Stromal cell of bone marrow (primary cell): ENCODE measurements at regions not wholly inside any gene's neighbourhood (a gene's known extent, or its start where the extent isn't known, plus 50 kb on each side); places are given as distances from the start of the nearest gene placed in this dataset.
"Not testable (repeated sequence)": the region's sequence is repeated elsewhere in the genome, so short reads cannot be mapped to it uniquely, and the experiment has no call there.

Experiments used
- DNase-seq: peaks from one replicate; pipeline ENCODE4 v3.0.0-alpha.2; 2012; ENCODE audit warnings: low read depth

DNA sequence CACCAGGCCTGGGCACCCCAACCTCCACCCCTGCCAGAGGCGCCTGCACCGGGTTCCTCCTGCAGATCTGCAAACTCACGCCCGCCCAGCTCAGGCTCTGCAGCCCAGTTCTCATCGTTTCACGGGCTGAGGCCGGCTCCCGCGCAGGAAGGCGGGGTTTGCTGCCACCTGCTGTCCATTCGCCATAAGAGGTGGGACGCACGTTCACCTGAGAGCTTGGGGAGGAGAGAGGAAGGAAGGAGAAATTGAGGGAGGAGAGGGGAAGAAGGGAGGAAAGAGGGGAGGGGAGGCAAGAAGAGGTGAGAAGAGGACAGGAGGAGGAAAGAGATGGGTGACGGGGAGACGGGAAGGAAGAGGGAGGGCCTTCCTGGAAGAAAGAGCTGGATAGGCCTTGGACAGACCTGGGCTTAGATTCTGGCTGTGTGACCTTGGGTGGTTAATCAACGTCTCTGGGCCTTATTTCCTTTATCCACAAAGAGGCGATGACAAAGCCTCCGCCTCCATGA, 114.5 kb downstream of the ADRA2C start:
- DNase-seq, result peak; percentile 28

DNA sequence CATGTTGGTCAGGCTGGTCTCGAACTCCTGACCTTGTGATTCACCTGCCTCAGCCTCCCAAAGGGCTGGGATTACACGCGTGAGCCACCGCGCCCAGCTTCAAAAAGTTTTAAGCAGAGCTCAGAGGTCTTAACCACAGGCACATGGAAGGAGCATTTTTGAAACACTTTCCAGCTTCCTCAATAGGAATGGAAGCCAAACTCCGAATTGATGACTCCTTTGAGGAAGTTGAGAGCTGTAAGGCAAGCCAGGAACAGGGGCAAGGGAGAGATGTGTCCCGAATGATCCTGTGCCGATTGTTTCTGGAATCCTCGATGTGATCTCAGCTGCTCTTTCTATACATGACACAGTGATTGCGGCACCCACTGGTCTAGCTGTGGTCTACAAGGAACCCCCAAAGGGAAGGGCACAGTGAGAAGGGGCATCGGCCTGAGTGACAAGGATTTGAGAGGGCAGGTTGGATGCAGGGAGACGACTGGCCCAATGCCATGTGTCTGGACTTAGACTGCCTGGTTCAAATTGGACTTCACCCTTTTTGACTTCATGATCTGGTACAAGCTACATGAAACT, 116.2 kb downstream of the ADRA2C start:
- peak; percentile 67 for DNase-seq

DNA sequence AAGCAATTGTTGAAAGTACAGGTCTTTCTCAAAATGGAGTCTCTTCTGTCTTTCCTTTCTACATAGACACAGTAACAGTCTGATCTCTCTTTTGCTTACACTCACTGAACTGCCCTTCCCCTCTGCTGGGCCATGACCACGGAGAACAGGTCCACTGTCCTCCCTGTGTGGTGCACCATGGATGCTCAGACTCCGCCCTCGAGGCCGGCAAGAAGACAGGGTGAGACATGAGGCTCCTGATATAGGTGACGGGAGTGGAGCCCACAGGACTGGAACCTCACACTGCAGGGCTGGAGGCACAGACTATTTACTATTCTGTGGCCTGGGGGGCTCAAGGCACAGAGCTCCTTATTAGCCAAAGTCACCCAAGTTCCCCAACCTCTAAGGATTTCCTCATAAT, 118.1 kb downstream of the ADRA2C start:
- DNase-seq, result not testable (repeated sequence)

DNA sequence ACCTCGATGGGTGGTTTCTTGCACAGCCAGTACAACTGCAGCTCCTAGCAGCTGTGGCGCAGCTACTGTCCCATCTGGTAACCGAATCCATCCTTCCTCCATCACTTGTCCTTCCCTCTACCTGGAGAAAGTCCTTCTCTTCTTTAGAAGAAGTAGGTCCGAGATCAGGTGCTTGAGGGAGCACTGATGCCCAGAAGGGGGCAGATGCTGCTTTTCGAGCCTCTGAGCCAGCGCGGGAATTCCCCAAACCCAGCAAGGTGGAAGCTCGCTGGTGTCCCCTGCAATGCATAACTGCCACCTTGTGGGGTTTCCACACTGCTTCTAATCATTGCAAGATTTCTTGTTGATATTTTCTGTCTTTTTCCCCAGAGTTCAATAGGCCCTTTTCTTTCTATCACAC, 127.4 kb downstream of the ADRA2C start:
- DNase-seq, result not testable (repeated sequence)

DNA sequence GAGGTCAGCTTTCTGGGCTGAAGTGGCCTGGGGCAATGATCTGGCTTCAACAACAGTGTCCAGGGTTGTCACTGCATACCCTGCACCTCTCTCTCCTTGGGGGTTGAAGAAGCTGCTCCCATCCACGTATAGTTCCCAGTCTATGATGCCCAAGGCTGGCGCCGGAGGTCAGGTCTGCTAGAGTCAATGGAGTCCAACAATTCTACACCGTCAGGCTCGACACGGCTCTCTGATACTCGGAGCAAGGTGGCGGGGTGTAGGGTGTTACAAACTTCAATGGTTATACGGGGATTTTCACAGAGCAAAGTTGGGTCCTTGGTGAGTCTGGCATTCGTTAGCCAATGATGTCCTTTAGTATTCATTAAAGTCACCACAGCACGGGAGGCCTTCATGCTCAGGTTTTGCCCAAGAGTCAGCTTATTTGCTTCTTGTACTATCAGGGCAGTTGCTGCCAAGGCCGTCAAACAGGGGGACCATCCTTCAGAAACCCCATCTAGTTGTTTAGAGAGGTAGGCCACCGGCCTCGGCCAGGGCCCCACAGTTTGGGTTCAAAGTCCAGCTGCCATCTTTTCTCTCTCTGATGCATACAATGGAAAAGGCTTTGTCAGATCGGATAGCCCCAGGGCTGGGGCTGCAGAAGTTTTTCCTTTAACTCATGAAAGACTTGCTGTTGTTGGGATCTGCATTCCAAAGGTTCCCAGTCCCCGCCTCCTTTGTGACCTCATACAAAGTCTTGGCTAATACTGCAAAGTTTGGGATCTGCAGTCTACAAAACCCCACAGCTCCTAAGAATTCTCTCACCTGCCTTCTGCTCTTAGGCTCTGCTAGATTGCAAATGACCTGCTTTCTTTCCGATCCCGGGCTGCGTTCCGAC, 128.1 kb downstream of the ADRA2C start:
- not testable (repeated sequence) for DNase-seq

DNA sequence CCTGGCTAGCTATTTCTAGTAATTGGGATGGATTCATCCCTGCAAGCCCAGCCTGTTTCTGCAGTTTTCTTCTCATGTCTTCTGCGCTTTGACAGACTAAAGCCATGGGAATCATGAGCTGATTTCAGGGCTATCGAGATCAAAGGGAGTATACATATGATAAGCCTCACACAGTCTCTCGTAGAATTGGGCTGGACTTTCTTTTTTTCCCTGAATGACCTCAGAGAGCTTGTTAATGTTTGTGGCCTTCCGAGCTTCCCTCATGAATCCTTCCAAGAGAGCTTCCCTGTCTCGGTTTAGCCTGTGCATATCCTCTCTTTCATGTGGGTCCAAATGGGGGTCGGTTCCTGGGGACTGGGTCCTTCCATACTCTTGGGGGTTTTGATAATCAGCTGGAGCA, 130.3 kb downstream of the ADRA2C start:
- no peak for DNase-seq

DNA sequence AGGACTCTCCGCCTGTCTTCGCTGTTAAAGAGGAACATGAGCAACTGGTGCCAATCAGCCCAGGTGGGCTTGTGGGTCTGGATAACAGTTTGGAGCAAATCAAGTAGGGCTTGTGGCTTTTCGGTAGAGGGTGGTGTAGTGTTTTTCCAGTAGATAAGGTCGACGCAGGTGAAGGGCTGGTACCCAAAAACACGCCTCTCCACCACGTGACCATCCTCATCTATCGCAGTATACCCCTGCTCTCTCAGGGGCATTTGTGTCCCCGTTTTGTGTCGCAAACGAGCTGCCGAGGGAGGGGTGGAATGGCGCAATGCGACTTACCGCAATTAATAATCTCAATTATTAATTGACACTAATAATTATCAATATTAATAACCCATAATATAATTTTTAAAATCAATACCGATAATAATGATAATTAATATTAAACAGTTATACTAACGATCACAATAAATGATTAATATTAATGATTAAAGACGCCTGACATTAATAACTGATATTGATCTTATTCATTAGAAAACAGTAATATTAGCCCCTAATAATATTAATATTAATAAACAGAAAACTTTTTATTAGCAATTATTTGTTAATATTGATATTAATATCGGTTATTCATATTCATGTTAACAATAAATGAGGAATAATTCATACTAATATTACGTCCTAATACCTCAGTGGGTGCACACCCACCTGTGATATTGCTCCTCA, 130.8 kb downstream of the ADRA2C start:
- not testable (repeated sequence) for DNase-seq

DNA sequence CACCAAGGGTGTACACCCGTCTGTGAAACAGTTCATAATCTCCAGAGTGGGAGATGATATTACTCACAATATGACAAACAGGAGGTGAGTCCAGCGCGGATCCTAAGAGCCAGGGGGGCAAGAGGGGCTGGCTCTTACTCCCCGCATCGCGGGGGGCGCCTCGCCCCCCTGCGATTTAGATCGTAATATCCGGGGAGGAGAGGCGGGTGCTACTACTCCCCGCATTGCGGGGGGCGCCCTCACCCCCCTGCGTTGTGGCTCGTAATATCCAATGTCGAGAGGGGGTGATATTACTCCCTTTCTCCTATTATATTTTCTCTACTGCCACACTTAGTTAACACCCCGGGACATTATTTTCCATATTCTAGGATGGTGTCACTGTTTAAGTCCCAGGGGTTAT, 131.9 kb downstream of the ADRA2C start:
- no peak for DNase-seq

DNA sequence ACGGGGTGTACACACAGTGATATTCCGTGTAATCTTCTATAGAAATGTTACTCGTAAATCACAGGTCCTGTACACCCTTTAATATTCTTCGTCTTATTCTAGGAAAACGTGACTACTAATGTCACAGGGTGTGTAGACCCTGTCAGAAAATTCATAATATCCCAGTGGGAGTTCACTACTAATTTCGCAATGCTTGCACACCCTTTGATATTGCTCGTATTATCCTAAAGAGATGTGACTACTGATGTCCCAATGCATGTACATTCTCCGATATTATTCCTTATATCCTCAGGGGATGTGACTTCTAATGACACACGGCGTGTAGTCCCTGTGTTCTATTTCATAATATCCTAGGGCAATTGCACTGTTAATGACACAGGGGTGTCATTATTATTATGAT, 132.7 kb downstream of the ADRA2C start:
- DNase-seq, result not testable (repeated sequence)

DNA sequence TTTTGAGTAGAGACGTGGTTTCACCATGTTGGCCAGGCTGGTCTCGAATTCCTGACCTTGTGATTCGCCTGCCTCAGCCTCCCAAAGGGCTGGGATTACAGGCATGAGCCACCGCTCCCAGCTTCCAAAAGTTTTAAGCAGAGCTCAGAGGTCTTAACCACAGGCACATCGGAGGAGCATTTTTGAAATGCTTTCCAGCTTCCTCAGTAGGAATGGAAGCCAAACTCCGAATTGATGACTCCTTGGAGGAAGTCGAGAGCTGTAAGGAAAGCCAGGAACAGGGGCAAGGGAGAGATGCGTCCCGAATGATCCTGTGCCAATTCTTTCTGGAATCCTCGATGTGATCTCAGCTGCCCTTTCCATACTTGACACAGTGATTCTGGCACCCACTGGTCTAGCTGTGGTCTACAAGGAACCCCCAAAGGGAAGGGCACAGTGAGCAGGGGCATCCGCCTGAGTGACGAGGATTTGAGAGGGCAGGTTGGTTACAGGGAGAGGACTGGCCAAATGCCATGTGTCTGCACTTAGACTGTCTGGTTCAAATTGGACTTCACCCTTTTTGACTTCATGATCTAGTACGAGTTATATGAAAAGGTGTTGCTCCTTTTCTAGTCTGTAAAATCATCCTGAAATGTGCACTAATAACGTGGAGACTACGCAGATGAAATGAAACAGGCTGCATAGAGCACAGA, 138.2 kb downstream of the ADRA2C start:
- peak; percentile 36 for DNase-seq

DNA sequence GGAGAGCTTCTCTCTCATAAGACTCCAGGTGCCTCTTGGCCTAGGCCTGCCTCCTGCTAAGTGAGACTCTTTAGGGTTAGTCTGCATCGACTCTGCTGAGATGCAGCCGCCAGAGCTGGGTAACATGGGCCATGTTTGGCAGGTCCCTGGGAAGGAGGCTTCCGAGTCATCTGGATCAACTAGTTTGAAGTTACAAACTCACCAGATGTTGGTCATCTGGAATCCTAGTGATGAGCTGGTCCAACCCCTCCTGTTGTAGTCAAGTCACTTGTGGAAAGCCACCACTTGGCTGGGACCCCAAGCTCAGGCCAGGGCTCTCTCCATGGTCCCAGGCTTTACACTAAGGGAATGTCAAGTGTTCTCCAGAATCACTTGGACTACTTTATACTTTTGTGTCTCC, 143.4 kb downstream of the ADRA2C start:
- not testable (repeated sequence) for DNase-seq

DNA sequence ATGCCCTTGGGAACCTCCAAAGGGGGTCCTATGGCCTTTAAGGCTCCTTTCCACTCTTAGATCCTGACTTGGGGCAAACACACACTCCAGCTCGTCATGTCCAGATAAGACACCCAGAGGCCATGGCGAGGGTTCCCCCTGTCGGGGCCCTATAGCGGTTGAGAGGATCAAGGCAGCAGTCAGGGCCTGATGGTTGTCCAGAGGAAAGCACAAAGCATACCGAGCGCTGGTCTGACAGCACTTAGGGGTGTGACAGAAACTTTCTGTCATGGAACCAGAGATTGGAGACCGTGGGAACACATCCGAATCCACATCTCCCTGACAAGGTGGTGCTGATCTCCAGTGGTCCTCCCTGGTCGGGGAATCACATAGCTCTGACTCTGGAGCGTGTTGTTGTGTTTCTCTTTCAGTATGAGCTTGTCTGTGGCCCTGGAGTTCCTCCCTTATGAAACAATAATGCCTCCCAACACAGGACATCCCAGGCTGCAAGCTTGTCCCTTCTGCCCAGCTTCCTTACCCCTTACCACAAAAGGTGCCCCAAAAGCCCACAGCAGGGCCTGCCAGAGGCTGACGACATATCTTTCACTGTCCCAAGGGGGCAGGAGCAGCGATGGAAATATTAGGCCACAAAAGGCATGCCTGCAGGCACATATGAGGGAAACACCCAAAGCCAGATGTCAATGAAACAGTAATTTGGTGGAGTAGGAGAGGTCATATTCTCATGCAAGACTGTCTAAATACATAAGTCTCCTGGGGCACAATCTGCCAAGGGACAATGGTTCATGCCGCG, 144.2 kb downstream of the ADRA2C start:
- not testable (repeated sequence) for DNase-seq

DNA sequence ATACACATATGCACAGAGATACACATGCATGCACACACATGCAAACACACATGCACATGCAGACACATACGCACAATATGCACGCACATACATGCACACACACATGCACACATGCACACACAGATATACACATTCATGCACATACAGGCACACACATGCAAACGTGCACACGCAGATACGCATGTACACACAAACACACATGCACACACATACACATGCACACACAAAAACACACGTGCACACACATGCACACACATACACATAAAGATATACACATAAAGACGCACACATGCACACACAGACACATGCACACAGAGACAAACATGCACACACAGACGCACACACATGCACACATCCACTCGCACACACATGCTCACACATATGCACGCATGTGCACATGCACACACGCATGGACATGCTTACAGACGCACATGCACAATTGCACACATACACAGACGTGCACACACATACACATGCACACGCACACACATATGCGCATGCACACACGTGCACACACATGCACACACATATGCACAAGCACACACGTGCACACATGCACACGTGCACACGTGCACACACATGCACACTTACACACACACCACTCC, 145.2 kb downstream of the ADRA2C start:
- no peak for DNase-seq

DNA sequence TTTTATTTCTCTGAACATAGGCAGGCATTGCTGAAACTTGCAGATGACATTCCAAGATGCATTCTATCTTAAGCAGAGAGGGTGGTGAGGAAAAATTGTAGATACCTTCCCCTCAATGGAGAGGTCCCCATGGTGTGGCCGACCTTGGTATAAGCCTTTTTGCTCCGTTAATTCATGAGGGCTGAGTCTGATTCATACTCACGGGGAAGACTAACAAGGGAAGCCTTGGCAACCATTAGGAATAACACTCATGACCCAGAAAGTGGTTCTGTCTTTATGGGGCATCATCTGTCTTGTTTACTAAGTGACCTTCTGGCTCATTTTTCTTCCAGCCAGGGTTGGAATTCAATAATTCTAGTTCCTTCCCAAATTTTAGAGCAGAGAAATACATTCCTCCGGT, 148.3 kb downstream of the ADRA2C start:
- DNase-seq, result peak; percentile 62

DNA sequence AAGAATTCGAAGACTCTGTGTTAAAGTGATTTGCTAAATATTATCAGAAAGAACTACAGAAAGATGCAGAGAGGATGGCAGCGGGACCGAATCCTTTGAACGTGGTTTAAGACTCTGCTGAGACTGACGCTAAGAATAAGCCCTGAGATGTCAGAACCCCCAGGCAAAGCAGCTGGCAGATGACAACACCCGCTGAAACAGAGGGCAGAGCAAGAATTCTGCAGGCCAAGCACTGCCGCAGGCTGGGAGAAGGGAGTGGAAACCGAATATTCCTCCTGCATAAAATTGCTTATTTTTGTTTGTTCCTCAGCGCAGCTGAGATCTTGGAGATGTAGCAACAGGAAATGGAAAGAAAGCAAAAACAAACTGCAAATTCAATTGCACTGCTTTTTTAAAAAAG, 153.3 kb downstream of the ADRA2C start:
- not testable (repeated sequence) for DNase-seq

DNA sequence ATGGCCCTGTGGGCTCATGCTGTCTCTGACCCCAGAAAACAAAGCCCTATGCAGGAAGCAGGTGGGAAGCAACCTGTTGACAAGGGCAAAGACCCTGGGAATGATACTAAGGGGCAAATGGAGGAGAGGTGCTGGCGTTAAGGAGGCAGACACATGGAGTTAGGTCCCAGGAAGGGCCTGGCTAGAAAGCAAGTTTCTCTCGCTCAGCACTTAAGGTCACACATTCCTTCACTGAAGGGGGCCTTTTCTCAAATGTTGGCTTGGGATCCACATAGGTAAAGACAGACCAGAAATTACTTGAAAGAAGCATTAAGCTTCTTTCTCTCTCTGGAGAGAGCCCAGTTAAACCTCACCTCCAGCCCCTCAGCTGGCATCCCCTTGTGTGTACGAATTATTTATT, 155.7 kb downstream of the ADRA2C start:
- not testable (repeated sequence) for DNase-seq

DNA sequence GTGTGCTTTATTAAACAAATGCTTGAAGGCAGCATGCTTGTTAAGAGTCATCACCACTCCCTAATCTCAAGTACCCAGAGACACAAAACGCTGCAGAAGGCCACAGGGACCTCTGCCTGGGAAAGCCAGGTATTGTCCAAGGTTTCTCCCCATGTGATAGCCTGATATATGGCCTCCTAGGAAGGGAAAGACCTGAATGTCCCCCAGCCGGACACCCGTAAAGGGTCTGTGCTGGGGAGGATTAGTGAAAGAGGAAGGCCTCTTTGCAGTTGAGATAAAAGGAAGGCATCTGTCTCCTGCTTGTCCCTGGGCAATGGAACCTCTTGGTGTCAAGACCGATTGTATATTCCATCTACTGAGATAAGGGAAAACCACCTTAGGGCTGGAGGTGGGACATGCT, 159.7 kb downstream of the ADRA2C start:
- not testable (repeated sequence) for DNase-seq

DNA sequence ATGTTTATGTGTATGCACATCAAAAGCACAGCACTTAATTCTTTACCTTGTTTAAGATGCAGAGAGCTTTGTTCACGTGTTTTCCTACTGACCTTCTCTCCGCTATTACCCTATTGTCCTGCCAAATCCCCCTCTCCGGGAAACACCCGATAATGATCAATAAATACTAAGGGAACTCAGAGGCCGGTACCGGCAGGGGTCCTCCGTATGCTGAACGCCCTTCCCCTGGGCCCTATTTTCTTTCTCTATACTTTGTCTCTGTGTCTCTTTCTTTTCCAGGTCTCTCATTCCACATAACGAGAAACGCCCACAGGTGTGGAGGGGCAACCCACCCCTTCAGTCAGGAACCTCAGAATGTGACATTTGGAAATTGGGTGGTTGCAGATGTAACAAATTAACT, 160.1 kb downstream of the ADRA2C start:
- DNase-seq, result not testable (repeated sequence)

DNA sequence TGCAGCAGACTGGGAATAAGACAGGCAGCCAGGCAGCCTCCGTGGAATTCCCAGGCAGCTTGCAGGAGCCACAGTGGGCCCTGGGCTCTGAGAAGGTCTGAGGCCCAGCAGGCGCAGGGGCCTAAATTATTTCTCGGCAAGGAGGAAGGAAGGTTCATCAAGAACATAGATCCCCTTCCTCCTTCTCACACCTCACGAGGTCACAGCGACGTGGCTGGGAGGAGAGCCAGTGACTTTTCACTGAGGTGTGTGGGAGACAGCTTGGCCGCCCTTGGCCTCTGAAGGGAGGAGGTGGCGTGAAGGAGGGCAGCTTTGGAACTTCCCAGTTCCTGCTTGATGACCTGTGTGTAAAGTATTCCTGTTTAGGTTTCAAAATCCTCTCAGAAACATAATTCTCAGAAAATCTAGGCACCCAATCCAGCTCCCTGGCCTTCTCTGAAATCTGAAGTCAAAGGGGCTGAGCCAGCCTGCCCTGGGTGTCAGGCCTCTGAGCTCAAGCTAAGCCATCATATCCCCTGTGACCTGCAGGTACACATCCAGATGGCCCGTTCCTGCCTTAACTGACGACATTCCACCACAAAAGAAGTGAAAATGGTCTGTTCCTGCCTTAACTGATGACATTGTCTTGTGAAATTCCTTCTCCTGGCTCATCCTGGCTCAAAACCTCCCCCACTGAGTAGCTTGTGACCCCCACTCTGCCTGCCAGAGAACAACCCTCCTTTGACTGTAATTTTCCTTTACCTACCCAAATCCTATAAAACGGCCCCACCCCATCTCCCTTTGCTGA, 161.0 kb downstream of the ADRA2C start:
- not testable (repeated sequence) for DNase-seq

DNA sequence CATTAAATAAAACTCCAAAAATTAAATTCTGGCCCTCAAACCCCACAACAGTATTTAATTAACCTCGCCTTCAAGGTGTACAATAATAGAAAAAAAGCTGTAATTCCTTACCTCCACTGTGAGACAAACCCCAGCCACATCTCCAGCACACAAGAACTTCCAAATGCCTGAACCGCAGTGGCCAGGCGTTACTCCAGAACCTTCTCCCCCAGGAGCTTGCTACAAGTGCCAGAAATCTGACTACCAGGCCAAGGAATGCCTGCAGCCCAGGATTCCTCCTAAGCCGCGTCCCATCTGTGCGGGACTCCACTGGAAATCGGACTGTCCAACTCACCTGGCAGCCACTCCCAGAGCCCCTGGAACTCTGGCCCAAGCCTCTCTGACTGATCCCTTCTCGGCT, 163.2 kb downstream of the ADRA2C start:
- DNase-seq, result peak; percentile 33
